Activated CD8-positive, alpha-beta T cell treated with anti-CD3 and anti-CD28 coated beads for 36 hours (primary cell): ENCODE measurements at regions not wholly inside any gene's neighbourhood (a gene's known extent, or its start where the extent isn't known, plus 50 kb on each side); places are given as distances from the start of the nearest gene placed in this dataset.

Experiments
- ATAC-seq: fragments of 200-7000 bp; cut with Tn5 transposase; one replicate; pipeline ENCODE4 v1.10.0; 2021; ENCODE audit warnings: mild to moderate bottlenecking, moderate library complexity
- CTCF ChIA-PET: fragments of 350-600 bp; sonication (Branson Sonifier 250); formaldehyde crosslinking; loops from one replicate; lab custom pipeline; 2021; ENCODE audit warnings: antibody characterized with exemption; lab: Charles Lee
- POLR2A ChIA-PET: fragments of 350-600 bp; sonication (Branson Sonifier 250); formaldehyde crosslinking; loops from one replicate; lab custom pipeline; 2021; ENCODE audit warnings: antibody characterized with exemption; lab: Charles Lee
- DNase-seq: peaks from one replicate; pipeline ENCODE4 v3.0.0-alpha.2; 2020
- H3K27ac Mint-ChIP-seq: one replicate; pipeline ENCODE4 v1.8.0; 2021; ENCODE audit warnings: mild to moderate bottlenecking, mixed read lengths
- H3K27me3 Mint-ChIP-seq: one replicate; pipeline ENCODE4 v1.8.0; 2021; ENCODE audit warnings: mixed read lengths
- H3K36me3 Mint-ChIP-seq: one replicate; pipeline ENCODE4 v1.8.0; 2021; ENCODE audit warnings: low read depth, mixed read lengths
- H3K4me1 Mint-ChIP-seq: one replicate; pipeline ENCODE4 v1.8.0; 2021; ENCODE audit warnings: low read depth, mixed read lengths
- H3K4me3 Mint-ChIP-seq: one replicate; pipeline ENCODE4 v1.8.0; 2021; ENCODE audit warnings: mild to moderate bottlenecking, moderate library complexity, mixed read lengths
- H3K9me3 Mint-ChIP-seq: one replicate; pipeline ENCODE4 v1.8.0; 2021; ENCODE audit warnings: mixed read lengths
- intact Hi-C: fragments of 100-400 bp; cut with micrococcal nuclease; formaldehyde crosslinking; loops from one replicate; pipeline ENCODE4 v1.10.0; 2022
- TF ChIP-seq, protein P1 (sequence below): fragments of 200-600 bp; IDR thresholded peaks from one replicate; pipeline ENCODE4 v1.8.0; 2022; ENCODE audit warnings: antibody characterized with exemption, mild to moderate bottlenecking

DNA sequence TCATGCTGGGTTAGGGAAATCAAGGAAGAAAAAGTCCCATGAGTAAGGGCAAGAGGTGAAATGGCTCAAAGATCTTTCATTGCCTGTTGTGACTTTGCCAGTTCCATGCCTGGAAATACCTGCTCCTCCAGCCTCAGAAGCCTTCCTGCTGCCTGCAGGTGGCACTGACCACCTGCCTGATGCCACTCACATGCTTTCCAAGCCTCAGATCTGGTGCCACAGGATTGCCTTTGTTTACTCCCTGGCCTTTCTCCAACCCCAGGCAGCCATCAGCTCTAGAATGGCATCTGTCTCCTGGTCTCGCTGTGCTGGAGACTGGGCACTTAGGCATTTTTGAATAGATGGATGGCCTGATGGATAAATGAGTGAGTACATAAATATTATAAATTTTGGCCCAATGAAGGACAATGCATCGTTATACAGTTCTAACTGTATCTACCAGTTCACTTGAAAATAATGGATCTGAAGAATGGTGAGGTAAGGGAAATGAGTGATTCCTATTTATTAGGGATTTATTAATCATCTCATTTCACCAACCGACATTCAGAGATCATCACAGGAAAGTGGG is 657.2 kb downstream of the INHBA start:
- ChIA-PET POLR2A (no interaction called here), CTCF (no interaction called here)
- intact Hi-C loops: no loop called here
- Mint-ChIP-seq H3K36me3 (no peaks in the 10 kb centered on the region), H3K9me3 (peaks cover 7% of the 10 kb centered on the region), H3K4me1 (no peaks in the 10 kb centered on the region), H3K27ac (no peak overlapping the region), H3K4me3 (no peak overlapping the region), H3K27me3 (no peaks in the 10 kb centered on the region)
- ATAC-seq (no peak), DNase-seq (no peak)
- TF ChIP-seq, protein P1, sequence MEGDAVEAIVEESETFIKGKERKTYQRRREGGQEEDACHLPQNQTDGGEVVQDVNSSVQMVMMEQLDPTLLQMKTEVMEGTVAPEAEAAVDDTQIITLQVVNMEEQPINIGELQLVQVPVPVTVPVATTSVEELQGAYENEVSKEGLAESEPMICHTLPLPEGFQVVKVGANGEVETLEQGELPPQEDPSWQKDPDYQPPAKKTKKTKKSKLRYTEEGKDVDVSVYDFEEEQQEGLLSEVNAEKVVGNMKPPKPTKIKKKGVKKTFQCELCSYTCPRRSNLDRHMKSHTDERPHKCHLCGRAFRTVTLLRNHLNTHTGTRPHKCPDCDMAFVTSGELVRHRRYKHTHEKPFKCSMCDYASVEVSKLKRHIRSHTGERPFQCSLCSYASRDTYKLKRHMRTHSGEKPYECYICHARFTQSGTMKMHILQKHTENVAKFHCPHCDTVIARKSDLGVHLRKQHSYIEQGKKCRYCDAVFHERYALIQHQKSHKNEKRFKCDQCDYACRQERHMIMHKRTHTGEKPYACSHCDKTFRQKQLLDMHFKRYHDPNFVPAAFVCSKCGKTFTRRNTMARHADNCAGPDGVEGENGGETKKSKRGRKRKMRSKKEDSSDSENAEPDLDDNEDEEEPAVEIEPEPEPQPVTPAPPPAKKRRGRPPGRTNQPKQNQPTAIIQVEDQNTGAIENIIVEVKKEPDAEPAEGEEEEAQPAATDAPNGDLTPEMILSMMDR: no peak

DNA sequence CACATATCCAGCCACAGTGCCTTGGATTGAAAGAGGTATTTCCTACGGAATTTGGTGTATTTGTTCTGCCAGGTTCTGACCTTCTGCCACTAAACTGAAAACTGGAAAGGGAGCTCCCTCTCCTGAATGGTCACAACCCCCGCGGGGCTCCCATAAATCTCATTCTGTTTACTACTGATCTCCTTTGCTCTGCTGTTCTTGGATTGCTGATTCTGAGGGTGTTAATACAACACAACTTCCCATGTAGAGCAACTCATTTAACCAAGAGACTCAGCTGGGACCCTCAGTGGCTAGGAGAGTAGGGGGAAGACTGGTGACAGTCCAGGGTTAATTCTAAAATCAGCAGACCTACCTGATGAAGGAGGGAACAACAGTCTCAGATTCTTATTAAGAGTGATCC is 662.9 kb downstream of the INHBA start:
- ATAC-seq: no peak
- H3K9me3 Mint-ChIP-seq: peaks cover 7% of the 10 kb centered on the region

DNA sequence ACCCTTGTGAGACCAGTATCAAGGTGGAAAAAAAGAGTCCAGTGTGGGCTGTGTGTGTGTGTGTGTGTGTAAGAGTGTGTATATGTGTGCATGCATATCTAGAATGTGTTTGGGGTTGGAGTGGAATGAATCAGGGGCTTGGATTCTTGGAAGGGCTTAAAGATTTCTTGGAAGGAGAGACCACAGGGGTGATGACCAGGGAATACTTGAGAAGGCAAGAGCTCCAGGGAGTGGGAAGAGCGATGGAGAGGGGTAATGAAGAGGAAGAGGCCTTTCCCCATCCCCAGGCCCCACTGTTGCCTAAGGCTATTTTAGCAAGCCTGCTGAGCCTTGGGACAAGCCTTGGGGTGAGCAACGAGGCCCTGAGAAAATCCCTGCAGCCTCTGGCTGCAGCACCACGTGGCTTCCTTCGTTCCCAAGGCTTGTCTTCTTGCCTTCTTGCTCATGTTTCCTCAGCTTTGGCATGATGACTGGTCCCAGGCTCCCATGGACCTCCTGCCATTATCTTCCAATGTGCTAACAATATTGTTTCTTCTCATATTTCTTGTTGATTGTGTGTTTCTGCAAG is 663.4 kb downstream of the INHBA start:
- no peak overlapping the region for H3K27ac Mint-ChIP-seq
- no peaks in the 10 kb centered on the region for H3K4me1 Mint-ChIP-seq
- no peaks in the 10 kb centered on the region for H3K36me3 Mint-ChIP-seq
- H3K4me3 Mint-ChIP-seq: no peak overlapping the region
- peaks cover 4% of the 10 kb centered on the region for H3K9me3 Mint-ChIP-seq
- intact Hi-C loops: no loop called here
- no peak for DNase-seq
- ChIA-PET CTCF (no interaction called here), POLR2A (interaction anchor here (0.6 kb wide), 1 partner anchor 211 kb away, joined by 4 read pairs; no protein-coding TSS in a partner anchor)
- TF ChIP-seq, protein P1: no peak
- no peaks in the 10 kb centered on the region for H3K27me3 Mint-ChIP-seq
- no peak for ATAC-seq

More for the DNA sequence above, 662.9 kb downstream of the INHBA start:
- H3K4me1 Mint-ChIP-seq: no peaks in the 10 kb centered on the region
- TF ChIP-seq, protein P1: no peak
- H3K36me3 Mint-ChIP-seq: no peaks in the 10 kb centered on the region
- CTCF ChIA-PET: no interaction called here
- H3K27ac Mint-ChIP-seq: no peak overlapping the region
- POLR2A ChIA-PET: no interaction called here
- no peak for DNase-seq
- intact Hi-C loops: no loop called here
- no peaks in the 10 kb centered on the region for H3K27me3 Mint-ChIP-seq
- H3K4me3 Mint-ChIP-seq: no peak overlapping the region

DNA sequence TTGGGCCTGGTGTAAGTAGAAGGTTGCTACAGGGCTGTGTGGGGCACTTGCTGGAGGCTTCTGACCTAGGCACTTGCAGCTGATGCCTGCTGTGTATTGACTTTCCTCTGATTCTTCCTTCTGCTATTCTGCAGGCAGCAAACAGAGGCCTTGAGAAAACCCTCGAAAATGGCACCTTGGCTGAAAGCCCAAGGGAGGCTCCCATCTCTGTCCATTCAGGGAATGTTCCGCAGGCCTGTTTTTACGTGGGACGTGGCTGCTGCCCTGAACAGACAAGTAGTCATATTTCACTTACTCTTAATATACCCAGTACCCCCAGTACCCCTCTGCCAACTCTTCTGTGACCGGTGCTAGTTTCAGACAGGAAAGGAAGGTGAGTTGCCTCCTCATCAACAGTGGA is 664.7 kb downstream of the INHBA start:
- no peak for ATAC-seq
- H3K36me3 Mint-ChIP-seq: no peaks in the 10 kb centered on the region
- no peaks in the 10 kb centered on the region for H3K4me1 Mint-ChIP-seq
- TF ChIP-seq, protein P1: no peak
- H3K9me3 Mint-ChIP-seq: peaks cover 2% of the 10 kb centered on the region
- H3K27me3 Mint-ChIP-seq: no peaks in the 10 kb centered on the region
- intact Hi-C loops: no loop called here
- no peak for DNase-seq
- H3K4me3 Mint-ChIP-seq: no peak overlapping the region
- CTCF ChIA-PET: no interaction called here
- POLR2A ChIA-PET: no interaction called here
- H3K27ac Mint-ChIP-seq: no peak overlapping the region

DNA sequence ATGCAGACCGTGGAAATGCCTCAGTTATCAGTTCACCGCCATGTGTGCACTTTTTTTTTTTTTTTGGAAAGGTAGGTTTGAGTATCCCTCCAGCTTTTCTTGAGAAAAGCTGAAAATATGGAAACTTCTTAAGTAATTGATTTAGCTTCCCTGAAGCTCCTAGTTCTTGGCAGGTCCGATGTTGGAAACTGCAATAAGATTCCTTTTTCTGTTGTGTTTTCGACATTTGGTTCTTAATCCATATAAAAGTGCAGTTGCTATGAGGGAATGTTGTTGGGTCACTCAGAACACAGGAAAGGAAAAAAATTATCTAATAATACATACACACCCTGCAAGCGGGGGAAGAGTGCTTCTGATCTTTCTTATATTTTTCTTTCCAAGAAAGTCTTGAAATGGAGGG is 665.2 kb downstream of the INHBA start:
- ChIA-PET CTCF (no interaction called here), POLR2A (no interaction called here)
- Mint-ChIP-seq H3K4me1 (no peaks in the 10 kb centered on the region), H3K9me3 (peaks cover 2% of the 10 kb centered on the region), H3K4me3 (no peak overlapping the region), H3K27ac (no peak overlapping the region), H3K36me3 (no peaks in the 10 kb centered on the region), H3K27me3 (no peaks in the 10 kb centered on the region)
- DNase-seq (no peak), ATAC-seq (no peak)
- TF ChIP-seq, protein P1: no peak
- intact Hi-C loops: no loop called here
